GM23248 (cell line): ENCODE measurements at regions not wholly inside any gene's neighbourhood (a gene's known extent, or its start where the extent isn't known, plus 50 kb on each side); places are given as distances from the start of the nearest gene placed in this dataset.

Experiments used
- EZH2 ChIP-seq: fragments of 200-600 bp; sonication (generic); IDR thresholded peaks from 2 replicates; pipeline ENCODE4 v1.6.1; 2018; ENCODE audit warnings: antibody characterized with exemption, mild to moderate bottlenecking; ENCODE audit not compliant: insufficient read depth, poor library complexity, severe bottlenecking
- EZH2phosphoT487 ChIP-seq: fragments of 200-600 bp; sonication (generic); IDR thresholded peaks from 2 replicates; pipeline ENCODE4 v1.6.1; 2018; ENCODE audit warnings: antibody characterized with exemption, moderate library complexity, mild to moderate bottlenecking, low read depth; ENCODE audit not compliant: insufficient read depth

GRCh38 chr9:134231330-134231745 lies 67.0 kb upstream of the RNU6ATAC start:
- no peak for TF ChIP-seq EZH2
- TF ChIP-seq EZH2phosphoT487 = no peak
